GM21526 (cell line): ENCODE measurements at regions not wholly inside any gene's neighbourhood (a gene's known extent, or its start where the extent isn't known, plus 50 kb on each side); places are given as distances from the start of the nearest gene placed in this dataset.

ENCODE experiments used
- ATAC-seq: cut with Tn5 transposase; IDR thresholded peaks from one replicate; pipeline ENCODE4 v1.9.1; 2021; ENCODE audit warnings: moderate library complexity; ENCODE audit not compliant: unreplicated experiment, low FRiP score

DNA sequence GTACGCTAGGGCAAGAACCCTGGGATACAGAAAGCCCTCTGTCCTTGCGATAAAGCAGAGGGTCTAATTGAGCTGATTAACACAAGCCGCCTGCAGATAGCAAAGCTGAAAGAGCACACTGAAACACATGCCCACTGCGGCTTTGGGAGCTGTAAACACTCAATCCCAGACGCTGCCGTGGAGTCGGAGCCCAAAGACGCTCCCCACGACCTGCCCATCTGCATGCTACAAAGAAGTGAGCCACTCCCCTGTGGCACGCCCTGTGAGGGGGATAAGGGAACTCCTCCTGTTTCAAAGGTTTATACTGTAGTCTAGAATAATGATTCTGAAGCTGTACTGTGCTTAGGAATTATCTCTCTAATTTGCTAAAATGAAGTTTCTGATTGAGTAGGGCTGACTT is 985.6 kb upstream of the GHITM start:
- no peak for ATAC-seq

DNA sequence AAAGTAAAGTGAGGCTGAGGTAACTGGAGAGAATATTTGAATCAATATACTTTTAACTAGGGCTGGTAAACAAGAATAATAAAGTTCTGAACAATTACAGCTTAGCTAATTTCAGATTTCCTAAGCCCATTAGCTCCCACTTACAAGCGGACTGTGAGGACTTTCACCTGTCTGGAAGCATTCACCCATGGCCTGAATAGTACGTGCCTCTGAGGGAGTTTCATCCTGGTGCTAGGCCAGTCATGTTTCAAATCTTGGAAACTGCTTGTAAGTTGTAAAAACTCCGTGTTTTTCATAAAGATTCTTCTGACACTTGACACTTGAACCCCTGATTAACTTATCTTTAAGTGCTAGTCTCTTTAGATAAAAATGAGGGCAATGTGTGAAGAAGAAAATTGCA is 975.2 kb upstream of the GHITM start:
- no peak for ATAC-seq

DNA sequence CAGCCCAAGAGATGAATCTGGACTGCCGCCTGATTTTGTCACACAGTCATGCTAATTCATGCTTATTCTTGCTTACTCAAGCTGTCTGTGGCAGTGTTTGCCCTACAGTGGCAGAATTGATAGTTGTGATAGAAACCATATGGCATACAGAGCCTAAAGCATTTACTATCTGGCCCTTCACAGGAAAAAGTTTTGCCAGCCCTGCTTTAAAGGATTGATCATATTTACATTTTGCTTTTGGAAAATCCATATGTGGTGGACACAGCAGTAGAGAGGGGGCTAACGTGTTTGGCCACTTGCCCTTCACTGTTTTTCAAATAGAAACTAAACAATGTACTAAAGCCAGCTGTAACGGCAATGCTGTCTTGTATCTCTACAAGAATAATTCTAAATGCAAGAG is 974.0 kb upstream of the GHITM start:
- ATAC-seq, result no peak

DNA sequence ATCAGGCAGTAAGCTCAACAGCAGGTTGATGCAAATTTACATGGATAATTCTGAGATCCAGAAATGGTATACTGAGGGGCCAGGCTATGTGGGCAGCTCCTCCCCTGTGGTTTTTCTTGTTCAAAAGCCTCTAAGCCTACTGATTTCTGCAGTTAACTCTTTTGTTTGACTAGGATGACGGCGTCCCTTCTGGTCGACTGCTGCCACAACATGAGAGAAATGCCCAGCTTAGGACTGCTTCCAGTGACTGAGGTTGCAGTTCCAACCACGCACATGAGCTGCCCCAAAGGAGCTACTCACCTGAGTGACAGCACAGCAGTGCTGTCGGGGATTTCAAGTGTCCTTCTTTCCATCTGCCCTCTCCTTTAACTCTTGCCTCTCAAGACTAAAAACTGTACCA is 973.0 kb upstream of the GHITM start:
- no peak for ATAC-seq

GRCh38 chr10:83167081-83167480 is 972.2 kb upstream of the GHITM start:
- no peak for ATAC-seq

GRCh38 chr10:83176901-83177300 is 962.4 kb upstream of the GHITM start:
- no peak for ATAC-seq

- ATAC-seq, result no peak
Observed at GRCh38 chr10:83178526-83178925, 960.8 kb upstream of the GHITM start.

- ATAC-seq, result no peak
Observed at GRCh38 chr10:83179371-83179770, 959.9 kb upstream of the GHITM start.

DNA sequence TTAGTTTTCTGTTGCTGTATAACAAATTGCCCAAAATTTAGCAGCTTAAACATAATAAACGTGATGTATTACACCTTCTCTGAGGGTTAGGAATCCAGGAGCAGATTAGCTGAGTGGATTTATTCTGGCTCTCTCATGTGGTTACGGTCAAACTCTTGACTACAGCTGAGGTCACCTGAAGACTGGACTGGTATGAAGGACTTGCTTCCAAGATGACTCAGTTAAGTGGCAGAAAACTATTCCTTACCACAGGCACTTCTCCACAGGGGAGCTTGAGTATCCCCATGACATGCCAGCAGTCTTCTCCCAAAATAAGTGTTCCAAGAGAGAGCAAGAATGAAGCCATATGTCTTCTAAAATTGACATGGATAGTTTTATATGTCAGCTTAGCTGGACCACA is 957.2 kb upstream of the GHITM start:
- no peak for ATAC-seq

GRCh38 chr10:83184641-83185040 is 954.7 kb upstream of the GHITM start:
- no peak for ATAC-seq

- no peak for ATAC-seq
Observed at GRCh38 chr10:83190614-83191013, 948.7 kb upstream of the GHITM start.

- no peak for ATAC-seq
Observed at GRCh38 chr10:83193026-83193425, 946.3 kb upstream of the GHITM start.

GRCh38 chr10:83195021-83195420 is 944.3 kb upstream of the GHITM start:
- no peak for ATAC-seq

GRCh38 chr10:83199374-83199773 is 939.9 kb upstream of the GHITM start:
- ATAC-seq, result no peak

DNA sequence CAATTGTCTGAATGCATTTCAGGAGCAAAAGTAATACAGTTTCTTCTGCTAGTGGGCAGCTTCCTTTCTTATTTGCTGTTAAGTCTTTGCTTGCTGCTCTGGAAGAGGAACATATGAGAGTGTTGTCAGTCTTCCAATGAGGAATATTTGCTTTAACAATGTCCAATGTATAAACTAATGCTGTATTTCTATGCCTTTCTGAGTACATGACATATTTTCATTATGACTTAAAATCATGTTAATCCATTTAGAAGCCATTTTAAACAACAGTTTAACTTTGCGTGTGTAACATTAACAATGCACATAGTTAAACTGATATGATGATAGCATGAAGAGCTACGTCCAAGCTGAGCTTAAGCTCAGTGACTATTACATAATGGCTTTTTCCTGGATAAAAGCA is 933.4 kb upstream of the GHITM start:
- ATAC-seq, result no peak

- ATAC-seq, result no peak
Observed at GRCh38 chr10:83212632-83213334, 926.5 kb upstream of the GHITM start.

GRCh38 chr10:83214136-83214535 is 925.2 kb upstream of the GHITM start:
- no peak for ATAC-seq

DNA sequence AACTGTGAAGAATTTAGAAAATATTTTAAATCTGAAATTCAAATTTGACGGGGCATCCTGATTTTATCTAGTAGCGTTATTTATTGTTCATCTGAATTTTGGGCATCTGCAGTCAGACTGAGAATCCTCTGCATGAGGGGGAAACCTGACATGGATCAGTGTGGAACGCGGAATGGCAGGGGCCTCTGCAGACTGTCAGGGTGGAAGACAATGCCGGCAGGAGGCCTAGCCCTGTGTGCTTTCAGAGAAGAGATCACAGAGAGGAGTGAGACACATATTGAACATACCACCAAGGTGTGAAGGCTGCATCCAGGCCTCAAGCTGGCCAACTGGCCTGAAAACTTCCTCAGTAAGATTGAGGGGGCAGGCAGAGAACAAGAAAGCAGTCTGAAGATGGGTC is 921.1 kb upstream of the GHITM start:
- no peak for ATAC-seq

DNA sequence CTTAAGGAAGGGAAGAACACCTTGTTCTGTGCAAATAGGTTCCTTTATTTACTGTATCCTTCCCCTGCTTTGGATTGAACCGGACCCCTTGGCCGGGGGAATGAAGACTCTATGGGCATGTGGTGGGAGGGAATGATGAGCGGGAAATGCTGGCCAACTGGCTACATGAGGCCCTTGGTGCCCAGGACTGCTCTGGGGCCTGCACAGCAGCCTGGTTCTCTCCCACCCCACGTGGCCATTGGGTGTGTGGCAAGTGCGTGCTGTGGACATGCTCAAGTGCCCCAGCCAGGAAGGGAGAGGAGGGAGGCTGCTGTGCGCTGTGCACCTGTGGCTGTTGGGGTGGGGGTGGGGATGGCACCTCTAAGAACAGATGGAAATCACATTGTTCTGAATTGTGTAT is 917.0 kb upstream of the GHITM start:
- ATAC-seq, result no peak

- ATAC-seq, result no peak
Observed at GRCh38 chr10:83222832-83223742, 916.2 kb upstream of the GHITM start.

- no peak for ATAC-seq
Observed at GRCh38 chr10:83225781-83226180, 913.5 kb upstream of the GHITM start.

DNA sequence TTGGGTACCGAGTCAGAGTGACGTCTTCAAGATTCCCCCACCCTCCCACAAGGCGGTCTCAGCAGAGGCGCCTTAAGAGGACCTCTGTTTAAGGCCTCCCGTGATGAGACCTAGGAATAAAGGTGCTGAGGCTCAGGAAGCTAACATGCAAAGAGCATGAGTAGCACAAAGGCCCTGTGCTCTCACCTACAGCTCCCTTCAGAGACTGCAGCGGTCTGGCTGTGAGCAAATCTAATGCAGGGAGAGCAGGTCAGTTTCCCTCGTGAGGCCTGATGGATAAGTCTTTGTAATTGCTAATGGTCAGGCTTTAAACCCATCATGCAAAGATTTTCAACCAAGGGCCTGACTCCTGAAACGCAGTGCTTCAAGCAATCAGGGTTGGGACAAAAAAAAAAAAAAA is 909.3 kb upstream of the GHITM start:
- ATAC-seq, result no peak
